Trophoblast cell (in vitro differentiated cells and primary cell): ENCODE measurements at regions not wholly inside any gene's neighbourhood (a gene's known extent, or its start where the extent isn't known, plus 50 kb on each side); places are given as distances from the start of the nearest gene placed in this dataset.
A peak's percentile ranks its signal among the peaks of the same experiment; 100 is the strongest.

Experiments used
- DNase-seq, 2 donors: peaks; one replicate each; pipeline ENCODE4 v3.0.0-alpha.2; 2016
- H2AFZ ChIP-seq: 2 replicates; pipeline ENCODE4 v1.6.1; 2013; ENCODE audit warnings: low read length, moderate library complexity, mild to moderate bottlenecking; ENCODE audit not compliant: insufficient read depth, poor library complexity
- H2AK5ac ChIP-seq: 2 replicates; pipeline ENCODE4 v1.6.1; 2013; ENCODE audit warnings: mild to moderate bottlenecking, low read length
- H2BK120ac ChIP-seq: 2 replicates; pipeline ENCODE4 v1.6.1; 2013; ENCODE audit warnings: low read length, mild to moderate bottlenecking, moderate library complexity; ENCODE audit not compliant: insufficient read depth, poor library complexity
- H2BK12ac ChIP-seq: 2 replicates; pipeline ENCODE4 v1.6.1; 2013; ENCODE audit warnings: mild to moderate bottlenecking, low read length, moderate library complexity
- H2BK5ac ChIP-seq: 2 replicates; pipeline ENCODE4 v1.6.1; 2013; ENCODE audit warnings: low read length, low read depth, moderate library complexity, mild to moderate bottlenecking; ENCODE audit not compliant: poor library complexity
- H3K14ac ChIP-seq: 2 replicates; pipeline ENCODE4 v1.6.1; 2013; ENCODE audit warnings: mild to moderate bottlenecking, low read length
- H3K18ac ChIP-seq: 2 replicates; pipeline ENCODE4 v1.6.1; 2013; ENCODE audit warnings: mild to moderate bottlenecking, low read length
- H3K23ac ChIP-seq: 2 replicates; pipeline ENCODE4 v1.6.1; 2013; ENCODE audit warnings: low read length
- H3K27ac ChIP-seq: 2 replicates; pipeline ENCODE4 v1.5.1; 2013; ENCODE audit warnings: low read depth, mild to moderate bottlenecking, inconsistent platforms, low read length, moderate library complexity
- H3K27me3 ChIP-seq: 2 replicates; pipeline ENCODE4 v1.6.1; 2013; ENCODE audit warnings: inconsistent platforms, mild to moderate bottlenecking, low read length, moderate library complexity; ENCODE audit not compliant: insufficient read depth
- H3K36me3 ChIP-seq, 2 experiments: 1 replicate in 1 of 2; 2 replicates in 1 of 2; pipeline ENCODE4 v1.6.1; 2013; ENCODE audit warnings: low read length in 2 of 2, mild to moderate bottlenecking in 2 of 2, moderate library complexity in 1 of 2; ENCODE audit not compliant: insufficient read depth in 2 of 2, control insufficient read depth in 1 of 2
- H3K4ac ChIP-seq: 2 replicates; pipeline ENCODE4 v1.6.1; 2013; ENCODE audit warnings: low read depth, mild to moderate bottlenecking, low read length, moderate library complexity
- H3K4me1 ChIP-seq, 2 experiments: 1 replicate in 1 of 2; 2 replicates in 1 of 2; pipeline ENCODE4 v1.6.1; 2013; ENCODE audit warnings: low read length in 2 of 2, mild to moderate bottlenecking in 2 of 2, moderate library complexity in 1 of 2; ENCODE audit not compliant: insufficient read depth in 2 of 2, control insufficient read depth in 1 of 2
- H3K4me2 ChIP-seq: 2 replicates; pipeline ENCODE4 v1.6.1; 2013; ENCODE audit warnings: inconsistent platforms, mild to moderate bottlenecking, low read length, moderate library complexity
- H3K4me3 ChIP-seq: 2 replicates; pipeline ENCODE4 v1.5.1; 2013; ENCODE audit warnings: mild to moderate bottlenecking, low read depth, low read length, inconsistent platforms
- H3K79me1 ChIP-seq: one replicate; pipeline ENCODE4 v1.6.1; 2013; ENCODE audit warnings: low read length
- H3K79me2 ChIP-seq: 2 replicates; pipeline ENCODE4 v1.6.1; 2013; ENCODE audit warnings: low read length, mild to moderate bottlenecking; ENCODE audit not compliant: control insufficient read depth, insufficient read depth, poor library complexity
- H3K9ac ChIP-seq: 2 replicates; pipeline ENCODE4 v1.6.1; 2013; ENCODE audit warnings: mild to moderate bottlenecking, low read length
- H3K9me3 ChIP-seq: 2 replicates; pipeline ENCODE4 v1.6.1; 2013; ENCODE audit warnings: low read depth, mild to moderate bottlenecking, control low read depth, inconsistent platforms, low read length; ENCODE audit not compliant: insufficient read depth
- H4K12ac ChIP-seq: 2 replicates; pipeline ENCODE4 v1.6.1; 2013; ENCODE audit warnings: low read depth, mild to moderate bottlenecking, low read length, moderate library complexity
- H4K8ac ChIP-seq: 2 replicates; pipeline ENCODE4 v1.6.1; 2013; ENCODE audit warnings: low read depth, mild to moderate bottlenecking, low read length, moderate library complexity
- H4K91ac ChIP-seq: one replicate; pipeline ENCODE4 v1.6.1; 2013; ENCODE audit warnings: low read depth, mild to moderate bottlenecking, low read length, moderate library complexity
- WGBS: extraction: QIAGEN DNeasy Blood & Tissue Kit; methylation state at CpG from one replicate; pipeline ENCODE4 v1.1.7; 2013; ENCODE audit warnings: missing lambda C conversion rate; ENCODE audit not compliant: insufficient read length, insufficient coverage; ENCODE audit errors: extremely low coverage; 5-methylcytosine and 5-hydroxymethylcytosine counted together

DNA sequence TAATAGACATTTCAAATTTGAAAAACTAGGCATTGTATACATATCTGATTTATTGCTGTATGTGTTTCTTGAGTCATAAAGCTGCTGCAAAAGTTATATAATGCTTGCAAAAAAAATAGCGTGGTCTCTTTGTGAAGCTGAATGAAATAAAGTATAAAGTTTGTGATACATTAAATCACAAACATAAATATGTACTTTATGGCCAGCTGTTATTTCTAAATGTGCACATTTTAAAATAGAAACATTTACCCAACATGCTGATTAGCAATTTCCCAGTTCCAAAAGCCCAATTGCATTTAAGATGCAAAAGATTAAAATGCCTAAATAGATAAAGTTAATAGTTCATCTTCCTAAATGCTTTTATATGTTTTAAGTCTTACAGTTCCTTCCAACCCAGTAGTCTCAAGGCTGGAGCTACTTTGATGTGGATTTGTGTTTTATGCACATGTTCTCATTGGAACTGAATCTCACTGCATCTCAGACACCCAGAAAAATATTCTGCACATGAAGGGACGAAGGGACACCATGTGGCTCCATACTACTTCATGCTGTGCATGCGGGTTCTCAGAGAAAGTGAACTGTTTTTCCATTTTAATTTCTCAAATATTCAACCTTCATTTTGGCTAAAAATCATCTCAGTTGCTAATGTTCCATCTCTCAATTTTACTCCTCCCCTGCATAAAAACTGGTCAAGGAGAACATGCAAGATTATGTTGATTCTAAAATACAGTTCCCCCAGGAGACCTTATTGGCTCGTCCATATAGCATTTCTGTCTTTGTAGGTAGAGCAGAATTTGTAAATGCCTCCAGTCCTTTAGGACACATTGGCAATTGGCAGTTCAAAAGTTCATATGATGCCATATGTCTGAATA is 304.6 kb downstream of the MTX2 start:
- Histone ChIP-seq H3K4me1 (no peaks in the 10 kb centered on the region), H2BK120ac (no peak overlapping the region), H4K91ac (no peak overlapping the region), H3K23ac (no peak overlapping the region), H3K4me2 (no peak overlapping the region), H3K9ac (no peak overlapping the region), H2AK5ac (no peak overlapping the region), H3K9me3 (no peaks in the 10 kb centered on the region), H3K36me3 (no peaks in the 10 kb centered on the region), H3K79me1 (no peaks in the 10 kb centered on the region), H3K27me3 (no peaks in the 10 kb centered on the region), H3K4me3 (no peak overlapping the region), H3K14ac (no peak overlapping the region), H2AFZ (no peak overlapping the region), H3K18ac (no peak overlapping the region), H3K4ac (no peak overlapping the region), H2BK5ac (no peak overlapping the region), H4K12ac (no peak overlapping the region), H3K27ac (no peak overlapping the region), H3K79me2 (no peaks in the 10 kb centered on the region), H2BK12ac (no peak overlapping the region), H4K8ac (no peak overlapping the region)
- no peak for DNase-seq
- no CpG with 5 or more reads among the region's 4 CpGs for WGBS

GRCh38 chr2:176574484-176575236 is 305.4 kb downstream of the MTX2 start:
- Histone ChIP-seq H3K18ac (no peak overlapping the region), H3K4ac (no peak overlapping the region), H3K9ac (peak overlapping the region; percentile 33), H2AK5ac (no peak overlapping the region), H3K4me3 (no peak overlapping the region), H3K27ac (no peak overlapping the region), H3K14ac (no peak overlapping the region), H3K36me3 (no peaks in the 10 kb centered on the region), H2BK120ac (no peak overlapping the region), H4K8ac (no peak overlapping the region), H3K9me3 (no peaks in the 10 kb centered on the region), H3K23ac (no peak overlapping the region), H2AFZ (no peak overlapping the region), H4K12ac (no peak overlapping the region), H2BK12ac (no peak overlapping the region), H2BK5ac (no peak overlapping the region), H3K79me1 (no peaks in the 10 kb centered on the region), H4K91ac (no peak overlapping the region), H3K4me1 (no peaks in the 10 kb centered on the region), H3K4me2 (no peak overlapping the region), H3K27me3 (no peaks in the 10 kb centered on the region), H3K79me2 (no peaks in the 10 kb centered on the region)
- WGBS, result no CpG with 5 or more reads among the region's 9 CpGs
- no peak for DNase-seq

- no peak overlapping the region for H3K14ac ChIP-seq
- no peak overlapping the region for H2BK5ac ChIP-seq
- no peaks in the 10 kb centered on the region for H3K27me3 ChIP-seq
- no peak for DNase-seq
- no peak overlapping the region for H2AK5ac ChIP-seq
- no peak overlapping the region for H4K8ac ChIP-seq
- no peak overlapping the region for H3K27ac ChIP-seq
- H3K36me3 ChIP-seq, result no peaks in the 10 kb centered on the region
- WGBS, result no CpG with 5 or more reads among the region's 6 CpGs
- no peaks in the 10 kb centered on the region for H3K4me1 ChIP-seq
- H3K79me2 ChIP-seq, result no peaks in the 10 kb centered on the region
- no peaks in the 10 kb centered on the region for H3K9me3 ChIP-seq
- H4K12ac ChIP-seq, result no peak overlapping the region
- no peak overlapping the region for H2BK12ac ChIP-seq
- no peaks in the 10 kb centered on the region for H3K79me1 ChIP-seq
- no peak overlapping the region for H3K4ac ChIP-seq
- H3K9ac ChIP-seq, result no peak overlapping the region
- no peak overlapping the region for H2AFZ ChIP-seq
- no peak overlapping the region for H4K91ac ChIP-seq
- no peak overlapping the region for H3K23ac ChIP-seq
- H3K18ac ChIP-seq, result no peak overlapping the region
- no peak overlapping the region for H3K4me2 ChIP-seq
- H3K4me3 ChIP-seq, result no peak overlapping the region
- H2BK120ac ChIP-seq, result no peak overlapping the region
These were observed 306.0 kb downstream of the MTX2 start for GRCh38 chr2:176575237-176575744.

- no peak overlapping the region for H4K91ac ChIP-seq
- no peaks in the 10 kb centered on the region for H3K79me1 ChIP-seq
- H3K23ac ChIP-seq, result no peak overlapping the region
- no peak overlapping the region for H3K4ac ChIP-seq
- no peak overlapping the region for H3K4me3 ChIP-seq
- no peak overlapping the region for H3K14ac ChIP-seq
- no peak overlapping the region for H3K18ac ChIP-seq
- no peak overlapping the region for H2BK5ac ChIP-seq
- no peaks in the 10 kb centered on the region for H3K36me3 ChIP-seq
- no peak overlapping the region for H2AFZ ChIP-seq
- H3K27me3 ChIP-seq, result no peaks in the 10 kb centered on the region
- H2AK5ac ChIP-seq, result no peak overlapping the region
- no peak overlapping the region for H4K12ac ChIP-seq
- H4K8ac ChIP-seq, result no peak overlapping the region
- H3K9ac ChIP-seq, result no peak overlapping the region
- no peaks in the 10 kb centered on the region for H3K79me2 ChIP-seq
- no peak overlapping the region for H2BK12ac ChIP-seq
- no peaks in the 10 kb centered on the region for H3K9me3 ChIP-seq
- DNase-seq, result no peak
- H2BK120ac ChIP-seq, result no peak overlapping the region
- no peaks in the 10 kb centered on the region for H3K4me1 ChIP-seq
- no peak overlapping the region for H3K27ac ChIP-seq
- no CpG with 5 or more reads among the region's 1 CpG for WGBS
- no peak overlapping the region for H3K4me2 ChIP-seq
These were observed 307.8 kb downstream of the MTX2 start for GRCh38 chr2:176577054-176577453.
